Cardiac muscle cell (in vitro differentiated cells and primary cell): ENCODE measurements at regions not wholly inside any gene's neighbourhood (a gene's known extent, or its start where the extent isn't known, plus 50 kb on each side); places are given as distances from the start of the nearest gene placed in this dataset.

Experiments used
- DNase-seq, 2 donors: peaks; one replicate each; pipeline versions ENCODE4 v3.0.0 to v3.0.0-alpha.2; 2010 to 2017; ENCODE audit warnings: low read depth in 1 of 2, low spot score in 1 of 2
- H3K27ac ChIP-seq: fragments of 200-600 bp; sonication (generic); 2 replicates; pipeline ENCODE4 v1.5.1; 2016
- H3K27me3 ChIP-seq: fragments of 200-600 bp; sonication (generic); 2 replicates; pipeline ENCODE4 v1.6.0; 2016; ENCODE audit warnings: control low read depth
- H3K36me3 ChIP-seq: fragments of 200-600 bp; sonication (generic); 2 replicates; pipeline ENCODE4 v1.5.1; 2016; ENCODE audit warnings: control low read depth
- H3K4me1 ChIP-seq: fragments of 200-600 bp; sonication (generic); 2 replicates; pipeline ENCODE4 v1.8.1; 2017; ENCODE audit warnings: low read depth, mild to moderate bottlenecking, mixed run types
- H3K4me3 ChIP-seq: fragments of 200-600 bp; sonication (generic); 2 replicates; pipeline ENCODE4 v1.5.1; 2016; ENCODE audit warnings: mild to moderate bottlenecking
- H3K9me3 ChIP-seq: fragments of 200-600 bp; sonication (generic); 2 replicates; pipeline ENCODE4 v1.5.1; 2017; ENCODE audit warnings: low read depth, mild to moderate bottlenecking, control low read depth
- CTCF ChIP-seq: IDR thresholded peaks from 2 replicates; pipeline ENCODE4 v1.5.1; 2012; ENCODE audit warnings: low read depth, mild to moderate bottlenecking, low read length

- Histone ChIP-seq H3K4me3 (no peak overlapping the region), H3K36me3 (no peaks in the 10 kb centered on the region), H3K4me1 (no peaks in the 10 kb centered on the region), H3K9me3 (no peaks in the 10 kb centered on the region), H3K27ac (no peak overlapping the region), H3K27me3 (no peaks in the 10 kb centered on the region)
- peak; percentile 21 for TF ChIP-seq CTCF
- DNase-seq = peak; percentile 15 to 39
Measured at GRCh38 chr10:4267086-4267773, 482.2 kb upstream of the KLF6 start.

GRCh38 chr10:4266416-4267085 is 481.5 kb upstream of the KLF6 start:
- H3K36me3 ChIP-seq = no peaks in the 10 kb centered on the region
- no peaks in the 10 kb centered on the region for H3K9me3 ChIP-seq
- DNase-seq = peak in 1 of 2 donors; percentile 87
- H3K27me3 ChIP-seq = no peaks in the 10 kb centered on the region
- H3K27ac ChIP-seq = no peak overlapping the region
- no peaks in the 10 kb centered on the region for H3K4me1 ChIP-seq
- TF ChIP-seq CTCF = no peak
- H3K4me3 ChIP-seq = no peak overlapping the region

GRCh38 chr10:4265964-4266363 is 481.0 kb upstream of the KLF6 start:
- no peak overlapping the region for H3K4me3 ChIP-seq
- no peaks in the 10 kb centered on the region for H3K4me1 ChIP-seq
- no peaks in the 10 kb centered on the region for H3K27me3 ChIP-seq
- no peak for TF ChIP-seq CTCF
- no peak for DNase-seq
- H3K36me3 ChIP-seq = no peaks in the 10 kb centered on the region
- no peak overlapping the region for H3K27ac ChIP-seq
- no peaks in the 10 kb centered on the region for H3K9me3 ChIP-seq

- no peak overlapping the region for H3K4me3 ChIP-seq
- H3K36me3 ChIP-seq = no peaks in the 10 kb centered on the region
- no peak for DNase-seq
- no peaks in the 10 kb centered on the region for H3K4me1 ChIP-seq
- H3K27me3 ChIP-seq = no peaks in the 10 kb centered on the region
- H3K27ac ChIP-seq = no peak overlapping the region
- H3K9me3 ChIP-seq = no peaks in the 10 kb centered on the region
- TF ChIP-seq CTCF = no peak
Measured at GRCh38 chr10:4264209-4264865, 479.3 kb upstream of the KLF6 start.

GRCh38 chr10:4263601-4263921 is 478.6 kb upstream of the KLF6 start:
- Histone ChIP-seq H3K36me3 (no peaks in the 10 kb centered on the region), H3K4me1 (no peaks in the 10 kb centered on the region), H3K4me3 (no peak overlapping the region), H3K27me3 (no peaks in the 10 kb centered on the region), H3K9me3 (no peaks in the 10 kb centered on the region), H3K27ac (no peak overlapping the region)
- TF ChIP-seq CTCF = no peak
- no peak for DNase-seq
